Natural killer cell (primary cell): ENCODE measurements at regions not wholly inside any gene's neighbourhood (a gene's known extent, or its start where the extent isn't known, plus 50 kb on each side); places are given as distances from the start of the nearest gene placed in this dataset.

Source experiments
- ATAC-seq, 3 donors: fragments of 150-1000 bp in 2 of 3; fragments of 200-7000 bp in 1 of 3; cut with Tn5 transposase; 1 replicate in 1 of 3; 2 replicates in 2 of 3; pipeline ENCODE4 v1.10.0; 2021; ENCODE audit warnings: mild to moderate bottlenecking in 2 of 3, moderate library complexity in 2 of 3
- DNase-seq, 2 donors: peaks; one replicate each; pipeline versions ENCODE4 v3.0.0 to v3.0.0-alpha.2; 2013 to 2021; ENCODE audit warnings: mixed read lengths in 1 of 2
- H3K27ac ChIP-seq: one replicate; pipeline ENCODE4 v1.5.1; 2013; ENCODE audit warnings: mild to moderate bottlenecking, low read length
- H3K27me3 ChIP-seq: one replicate; pipeline ENCODE4 v1.6.1; 2013; ENCODE audit warnings: low read length; ENCODE audit not compliant: control insufficient read depth, insufficient read depth
- H3K36me3 ChIP-seq: one replicate; pipeline ENCODE4 v1.6.1; 2013; ENCODE audit warnings: low read length; ENCODE audit not compliant: control insufficient read depth, insufficient read depth
- H3K4me1 ChIP-seq: one replicate; pipeline ENCODE4 v1.6.1; 2013; ENCODE audit warnings: low read length; ENCODE audit not compliant: control insufficient read depth, insufficient read depth
- H3K4me3 ChIP-seq: one replicate; pipeline ENCODE4 v1.5.1; 2013; ENCODE audit warnings: low read length
- H3K9me3 ChIP-seq: one replicate; pipeline ENCODE4 v1.6.1; 2013; ENCODE audit warnings: low read length; ENCODE audit not compliant: control insufficient read depth, insufficient read depth
- H3K27ac Mint-ChIP-seq, 2 donors: one replicate each; pipeline ENCODE4 v1.8.0; 2022; ENCODE audit warnings: mild to moderate bottlenecking in 2 of 2, mixed read lengths in 2 of 2, moderate library complexity in 1 of 2
- H3K27me3 Mint-ChIP-seq, 2 donors: one replicate each; pipeline ENCODE4 v1.8.0; 2022; ENCODE audit warnings: low read depth in 2 of 2, mixed read lengths in 2 of 2
- H3K36me3 Mint-ChIP-seq: one replicate; pipeline ENCODE4 v1.8.0; 2022; ENCODE audit warnings: mixed read lengths
- H3K4me1 Mint-ChIP-seq, 2 donors: one replicate each; pipeline ENCODE4 v1.8.0; 2022; ENCODE audit warnings: mixed read lengths in 2 of 2
- H3K4me3 Mint-ChIP-seq: one replicate; pipeline ENCODE4 v1.8.0; 2022; ENCODE audit warnings: mild to moderate bottlenecking, moderate library complexity, mixed read lengths
- H3K9me3 Mint-ChIP-seq, 2 donors: one replicate each; pipeline ENCODE4 v1.8.0; 2022; ENCODE audit warnings: mixed read lengths in 2 of 2
- CTCF ChIP-seq: fragments of 200-600 bp; IDR thresholded peaks from one replicate; pipeline ENCODE4 v1.8.0; 2022; ENCODE audit warnings: antibody characterized with exemption
- WGBS: methylation state at CpG from one replicate; pipeline ENCODE4 v1.1.7; 2013; ENCODE audit warnings: missing lambda C conversion rate; ENCODE audit not compliant: insufficient coverage; 5-methylcytosine and 5-hydroxymethylcytosine counted together
- intact Hi-C: fragments of 100-400 bp; cut with micrococcal nuclease; formaldehyde crosslinking; loops from one replicate; pipeline ENCODE4 v1.14.2; 2022

GRCh38 chr11:134719397-134719796 is 307.4 kb upstream of the B3GAT1 start:
- H3K9me3 ChIP-seq, result no peaks in the 10 kb centered on the region
- H3K36me3 ChIP-seq, result no peaks in the 10 kb centered on the region
- 93% methylated on average over 5 of the region's 5 CpGs for WGBS
- H3K4me3 ChIP-seq, result no peak overlapping the region
- no peaks in the 10 kb centered on the region for H3K36me3 Mint-ChIP-seq
- H3K9me3 Mint-ChIP-seq, result no peaks in the 10 kb centered on the region
- H3K27me3 Mint-ChIP-seq, result peaks cover 24 to 31% of the 10 kb centered on the region in 2 donors
- H3K27me3 ChIP-seq, result no peaks in the 10 kb centered on the region
- DNase-seq (no peak), ATAC-seq (no peak)
- no peak overlapping the region for H3K4me3 Mint-ChIP-seq
- no peak overlapping the region for H3K27ac ChIP-seq
- no peak for TF ChIP-seq CTCF
- no peaks in the 10 kb centered on the region for H3K4me1 ChIP-seq
- H3K27ac Mint-ChIP-seq, result no peak overlapping the region
- no peaks in the 10 kb centered on the region for H3K4me1 Mint-ChIP-seq
- intact Hi-C loops, result no loop called here

- H3K4me1 Mint-ChIP-seq, result no peaks in the 10 kb centered on the region
- 92% methylated on average over 3 of the region's 4 CpGs for WGBS
- DNase-seq (no peak), ATAC-seq (no peak)
- no peak overlapping the region for H3K4me3 ChIP-seq
- H3K27ac ChIP-seq, result no peak overlapping the region
- no peaks in the 10 kb centered on the region for H3K36me3 Mint-ChIP-seq
- H3K4me1 ChIP-seq, result no peaks in the 10 kb centered on the region
- no peaks in the 10 kb centered on the region for H3K9me3 Mint-ChIP-seq
- H3K27ac Mint-ChIP-seq, result no peak overlapping the region
- no peaks in the 10 kb centered on the region for H3K27me3 ChIP-seq
- intact Hi-C loops, result no loop called here
- TF ChIP-seq CTCF, result no peak
- H3K36me3 ChIP-seq, result no peaks in the 10 kb centered on the region
- H3K27me3 Mint-ChIP-seq, result peaks cover 22% of the 10 kb centered on the region in 2 donors
- H3K9me3 ChIP-seq, result no peaks in the 10 kb centered on the region
- H3K4me3 Mint-ChIP-seq, result no peak overlapping the region
Observed at GRCh38 chr11:134716582-134716981, 304.5 kb upstream of the B3GAT1 start.

GRCh38 chr11:134714021-134714656 is 302.1 kb upstream of the B3GAT1 start:
- Mint-ChIP-seq H3K4me3 (no peak overlapping the region), H3K9me3 (no peaks in the 10 kb centered on the region), H3K4me1 (no peaks in the 10 kb centered on the region), H3K27ac (no peak overlapping the region), H3K36me3 (no peaks in the 10 kb centered on the region), H3K27me3 (peaks cover 22 to 23% of the 10 kb centered on the region in 2 donors)
- 34% methylated on average over 10 of the region's 10 CpGs for WGBS
- no peak overlapping the region for H3K4me3 ChIP-seq
- no peak for TF ChIP-seq CTCF
- no peaks in the 10 kb centered on the region for H3K27me3 ChIP-seq
- ATAC-seq, result no peak
- no peak overlapping the region for H3K27ac ChIP-seq
- intact Hi-C loops, result no loop called here
- no peaks in the 10 kb centered on the region for H3K36me3 ChIP-seq
- no peaks in the 10 kb centered on the region for H3K4me1 ChIP-seq
- no peaks in the 10 kb centered on the region for H3K9me3 ChIP-seq
- DNase-seq, result no peak
